Natural killer cell (primary cell): ENCODE measurements at regions not wholly inside any gene's neighbourhood (a gene's known extent, or its start where the extent isn't known, plus 50 kb on each side); places are given as distances from the start of the nearest gene placed in this dataset.
"Not testable (repeated sequence)": the region's sequence is repeated elsewhere in the genome, so short reads cannot be mapped to it uniquely, and the experiment has no call there.

ENCODE experiments used
- ATAC-seq, 3 donors: fragments of 150-1000 bp in 2 of 3; fragments of 200-7000 bp in 1 of 3; cut with Tn5 transposase; 1 replicate in 1 of 3; 2 replicates in 2 of 3; pipeline ENCODE4 v1.10.0; 2021; ENCODE audit warnings: mild to moderate bottlenecking in 2 of 3, moderate library complexity in 2 of 3
- DNase-seq, 2 donors: peaks; one replicate each; pipeline versions ENCODE4 v3.0.0 to v3.0.0-alpha.2; 2013 to 2021; ENCODE audit warnings: mixed read lengths in 1 of 2
- H3K27ac ChIP-seq: one replicate; pipeline ENCODE4 v1.5.1; 2013; ENCODE audit warnings: mild to moderate bottlenecking, low read length
- H3K27me3 ChIP-seq: one replicate; pipeline ENCODE4 v1.6.1; 2013; ENCODE audit warnings: low read length; ENCODE audit not compliant: control insufficient read depth, insufficient read depth
- H3K36me3 ChIP-seq: one replicate; pipeline ENCODE4 v1.6.1; 2013; ENCODE audit warnings: low read length; ENCODE audit not compliant: control insufficient read depth, insufficient read depth
- H3K4me1 ChIP-seq: one replicate; pipeline ENCODE4 v1.6.1; 2013; ENCODE audit warnings: low read length; ENCODE audit not compliant: control insufficient read depth, insufficient read depth
- H3K4me3 ChIP-seq: one replicate; pipeline ENCODE4 v1.5.1; 2013; ENCODE audit warnings: low read length
- H3K9me3 ChIP-seq: one replicate; pipeline ENCODE4 v1.6.1; 2013; ENCODE audit warnings: low read length; ENCODE audit not compliant: control insufficient read depth, insufficient read depth
- H3K27ac Mint-ChIP-seq, 2 donors: one replicate each; pipeline ENCODE4 v1.8.0; 2022; ENCODE audit warnings: mild to moderate bottlenecking in 2 of 2, mixed read lengths in 2 of 2, moderate library complexity in 1 of 2
- H3K27me3 Mint-ChIP-seq, 2 donors: one replicate each; pipeline ENCODE4 v1.8.0; 2022; ENCODE audit warnings: low read depth in 2 of 2, mixed read lengths in 2 of 2
- H3K36me3 Mint-ChIP-seq: one replicate; pipeline ENCODE4 v1.8.0; 2022; ENCODE audit warnings: mixed read lengths
- H3K4me1 Mint-ChIP-seq, 2 donors: one replicate each; pipeline ENCODE4 v1.8.0; 2022; ENCODE audit warnings: mixed read lengths in 2 of 2
- H3K4me3 Mint-ChIP-seq: one replicate; pipeline ENCODE4 v1.8.0; 2022; ENCODE audit warnings: mild to moderate bottlenecking, moderate library complexity, mixed read lengths
- H3K9me3 Mint-ChIP-seq, 2 donors: one replicate each; pipeline ENCODE4 v1.8.0; 2022; ENCODE audit warnings: mixed read lengths in 2 of 2
- WGBS: methylation state at CpG from one replicate; pipeline ENCODE4 v1.1.7; 2013; ENCODE audit warnings: missing lambda C conversion rate; ENCODE audit not compliant: insufficient coverage; 5-methylcytosine and 5-hydroxymethylcytosine counted together
- intact Hi-C: fragments of 100-400 bp; cut with micrococcal nuclease; formaldehyde crosslinking; loops from one replicate; pipeline ENCODE4 v1.14.2; 2022
- TF ChIP-seq, protein P1 (sequence below): fragments of 200-600 bp; IDR thresholded peaks from one replicate; pipeline ENCODE4 v1.8.0; 2022; ENCODE audit warnings: antibody characterized with exemption

- H3K4me3 ChIP-seq, result no peak overlapping the region
- Mint-ChIP-seq H3K36me3 (no peaks in the 10 kb centered on the region), H3K27ac (no peak overlapping the region), H3K27me3 (no peaks in the 10 kb centered on the region), H3K4me3 (no peak overlapping the region), H3K4me1 (no peaks in the 10 kb centered on the region), H3K9me3 (peaks cover 19 to 24% of the 10 kb centered on the region in 2 donors)
- DNase-seq, result no peak
- H3K27me3 ChIP-seq, result no peaks in the 10 kb centered on the region
- no peaks in the 10 kb centered on the region for H3K36me3 ChIP-seq
- no peak for ATAC-seq
- H3K4me1 ChIP-seq, result no peaks in the 10 kb centered on the region
- TF ChIP-seq, protein P1, sequence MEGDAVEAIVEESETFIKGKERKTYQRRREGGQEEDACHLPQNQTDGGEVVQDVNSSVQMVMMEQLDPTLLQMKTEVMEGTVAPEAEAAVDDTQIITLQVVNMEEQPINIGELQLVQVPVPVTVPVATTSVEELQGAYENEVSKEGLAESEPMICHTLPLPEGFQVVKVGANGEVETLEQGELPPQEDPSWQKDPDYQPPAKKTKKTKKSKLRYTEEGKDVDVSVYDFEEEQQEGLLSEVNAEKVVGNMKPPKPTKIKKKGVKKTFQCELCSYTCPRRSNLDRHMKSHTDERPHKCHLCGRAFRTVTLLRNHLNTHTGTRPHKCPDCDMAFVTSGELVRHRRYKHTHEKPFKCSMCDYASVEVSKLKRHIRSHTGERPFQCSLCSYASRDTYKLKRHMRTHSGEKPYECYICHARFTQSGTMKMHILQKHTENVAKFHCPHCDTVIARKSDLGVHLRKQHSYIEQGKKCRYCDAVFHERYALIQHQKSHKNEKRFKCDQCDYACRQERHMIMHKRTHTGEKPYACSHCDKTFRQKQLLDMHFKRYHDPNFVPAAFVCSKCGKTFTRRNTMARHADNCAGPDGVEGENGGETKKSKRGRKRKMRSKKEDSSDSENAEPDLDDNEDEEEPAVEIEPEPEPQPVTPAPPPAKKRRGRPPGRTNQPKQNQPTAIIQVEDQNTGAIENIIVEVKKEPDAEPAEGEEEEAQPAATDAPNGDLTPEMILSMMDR, result no peak
- peaks cover 2% of the 10 kb centered on the region for H3K9me3 ChIP-seq
- no peak overlapping the region for H3K27ac ChIP-seq
- intact Hi-C loops, result no loop called here
Measured at GRCh38 chr1:81252471-81253151, 548.1 kb upstream of the ADGRL2 start.

DNA sequence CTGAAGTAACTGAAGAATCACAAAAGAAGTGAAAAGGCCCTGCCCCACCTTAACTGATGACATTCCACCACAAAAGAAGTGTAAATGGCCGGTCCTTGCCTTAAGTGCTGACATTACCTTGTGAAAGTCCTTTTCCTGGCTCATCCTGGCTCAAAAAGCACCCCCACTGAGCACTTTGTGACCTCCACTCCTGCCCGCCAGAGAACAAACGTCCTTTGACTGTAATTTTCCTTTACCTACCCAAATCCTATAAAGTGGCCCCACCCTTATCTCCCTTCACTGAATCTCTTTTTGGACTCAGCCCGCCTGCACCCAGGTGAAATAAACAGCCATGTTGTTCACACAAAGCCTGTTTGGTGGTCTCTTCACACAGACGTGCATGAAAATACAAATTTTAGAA, 549.9 kb upstream of the ADGRL2 start:
- H3K27ac ChIP-seq, H3K36me3 ChIP-seq, H3K9me3 ChIP-seq, intact Hi-C loops, H3K27me3 ChIP-seq, H3K4me1 ChIP-seq, H3K4me3 Mint-ChIP-seq, H3K36me3 Mint-ChIP-seq, H3K27ac Mint-ChIP-seq, H3K4me1 Mint-ChIP-seq, ATAC-seq, H3K4me3 ChIP-seq, DNase-seq, H3K27me3 Mint-ChIP-seq: not testable (repeated sequence)
- WGBS, result 84% methylated on average over 4 of the region's 5 CpGs
- H3K9me3 Mint-ChIP-seq, result peaks cover 26 to 28% of the 10 kb centered on the region in 2 donors

GRCh38 chr1:81245084-81245715, 555.5 kb upstream of the ADGRL2 start:
- H3K36me3 ChIP-seq, H3K4me3 ChIP-seq, DNase-seq, H3K27me3 ChIP-seq, H3K4me1 Mint-ChIP-seq, ATAC-seq, H3K27ac Mint-ChIP-seq, H3K27ac ChIP-seq, H3K9me3 ChIP-seq, H3K4me3 Mint-ChIP-seq, intact Hi-C loops, H3K36me3 Mint-ChIP-seq, H3K27me3 Mint-ChIP-seq, H3K4me1 ChIP-seq: not testable (repeated sequence)
- 89% methylated on average over 4 of the region's 6 CpGs for WGBS
- peaks cover 21 to 23% of the 10 kb centered on the region in 2 donors for H3K9me3 Mint-ChIP-seq

DNA sequence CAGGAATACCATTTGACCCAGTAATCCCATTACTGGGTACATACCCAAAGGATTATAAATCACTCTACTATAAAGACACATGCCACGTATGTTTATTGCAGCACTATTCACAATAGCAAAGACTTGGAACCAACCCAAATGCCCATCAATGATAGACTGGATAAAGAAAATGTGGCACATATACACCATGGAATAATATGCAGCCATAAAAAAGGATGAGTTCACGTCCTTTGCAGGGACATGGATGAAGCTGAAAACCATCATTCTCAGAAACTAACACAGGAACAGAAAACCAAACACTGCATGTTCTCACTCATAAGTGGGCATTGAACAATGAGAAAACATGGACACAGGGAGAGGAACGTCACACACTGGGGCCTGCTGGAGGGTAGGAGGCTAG, 556.1 kb upstream of the ADGRL2 start:
- WGBS, result 84% methylated on average over 2 of the region's 3 CpGs
- H3K4me3 ChIP-seq, H3K27me3 ChIP-seq, intact Hi-C loops, H3K4me3 Mint-ChIP-seq, H3K4me1 Mint-ChIP-seq, ATAC-seq, H3K36me3 Mint-ChIP-seq, H3K27me3 Mint-ChIP-seq, H3K9me3 ChIP-seq, H3K4me1 ChIP-seq, DNase-seq, H3K27ac Mint-ChIP-seq, H3K27ac ChIP-seq, H3K36me3 ChIP-seq: not testable (repeated sequence)
- H3K9me3 Mint-ChIP-seq, result peaks cover 21 to 25% of the 10 kb centered on the region in 2 donors

- no peak for ATAC-seq
- no peak overlapping the region for H3K4me3 Mint-ChIP-seq
Measured at GRCh38 chr1:81242103-81242502, 558.6 kb upstream of the ADGRL2 start.

More at GRCh38 chr1:81242103-81242502, 558.6 kb upstream of the ADGRL2 start:
- H3K9me3 ChIP-seq, result no peaks in the 10 kb centered on the region
- H3K4me3 ChIP-seq, result no peak overlapping the region
- Mint-ChIP-seq H3K36me3 (peaks cover 8% of the 10 kb centered on the region), H3K9me3 (peaks cover 11 to 13% of the 10 kb centered on the region in 2 donors), H3K27ac (no peak overlapping the region), H3K4me1 (no peaks in the 10 kb centered on the region), H3K27me3 (no peaks in the 10 kb centered on the region)
- H3K27ac ChIP-seq, result no peak overlapping the region
- H3K4me1 ChIP-seq, result no peaks in the 10 kb centered on the region
- DNase-seq, result no peak
- no peaks in the 10 kb centered on the region for H3K27me3 ChIP-seq
- intact Hi-C loops, result no loop called here
- 70% methylated on average over 2 of the region's 2 CpGs for WGBS
- no peaks in the 10 kb centered on the region for H3K36me3 ChIP-seq
- TF ChIP-seq, protein P1, result no peak
